K562 (cell line): ENCODE measurements at regions not wholly inside any gene's neighbourhood (a gene's known extent, or its start where the extent isn't known, plus 50 kb on each side); places are given as distances from the start of the nearest gene placed in this dataset.

ENCODE experiments used
- ATAC-seq: fragments of 200-7000 bp; cut with Tn5 transposase; 3 replicates; pipeline ENCODE4 v1.9.1; 2020; ENCODE audit warnings: moderate library complexity
- BruUV-seq: library from RNA; stranded (reverse); fragments of 400-500 nt; replicated peaks from 2 replicates; lab custom pipeline; 2021; lab: Mats Ljungman, UMichigan
- CTCF ChIA-PET: fragments of 300-600 bp; formaldehyde crosslinking; extraction: SDS; loops from one replicate; lab custom pipeline; 2021; ENCODE audit warnings: low intra/inter-chr PET ratio; lab: Yijun Ruan, JAX
- POLR2A ChIA-PET: fragments of 300-600, 350-650 bp; sonication (Branson Sonifier 250); formaldehyde crosslinking; extraction: SDS; loops from one replicate; lab custom pipeline; 2021; ENCODE audit warnings: antibody characterized with exemption, inconsistent platforms; lab: Yijun Ruan, JAX
- DNase-seq, 4 experiments: peaks; one replicate each; pipeline versions ENCODE4 v3.0.0 to v3.0.0-alpha.2; 2011 to 2018; ENCODE audit warnings: low spot score in 3 of 4, mixed read lengths in 3 of 4; ENCODE audit errors: extremely low read depth in 1 of 4
- FAIRE-seq: peaks from 2 replicates; lab custom pipeline; 2011; peaks lifted over from hg19 to GRCh38; lab: Jason Lieb, UNC
- H2AFZ ChIP-seq: 2 replicates; pipeline ENCODE4 v1.6.0; 2011; ENCODE audit warnings: low read depth, low read length, control low read depth, inconsistent platforms
- H3K27ac ChIP-seq: fragments of 200-600 bp; 3 replicates; pipeline ENCODE4 v1.8.0; 2011; ENCODE audit warnings: low read depth, mild to moderate bottlenecking, control low read depth, inconsistent platforms, low read length, moderate library complexity, mixed read lengths; ENCODE audit errors: extremely low read depth
- H3K27me3 ChIP-seq, 2 experiments: fragments of 300-600 bp in 1 of 2; 2 replicates in 1 of 2; 3 replicates in 1 of 2; pipeline versions ENCODE4 v1.6.0 to v1.8.0; 2011; ENCODE audit warnings: inconsistent platforms in 2 of 2, low read length in 2 of 2, mild to moderate bottlenecking in 1 of 2, mixed read lengths in 1 of 2, moderate library complexity in 1 of 2; ENCODE audit not compliant: control insufficient read depth in 2 of 2, insufficient read depth in 2 of 2
- H3K36me3 ChIP-seq: fragments of 300-600 bp; 3 replicates; pipeline ENCODE4 v1.8.0; 2011; ENCODE audit warnings: mild to moderate bottlenecking, low read length, inconsistent platforms; ENCODE audit not compliant: control insufficient read depth, insufficient read depth
- H3K4me1 ChIP-seq, 2 experiments: fragments of 200-600 bp in 1 of 2; replicated peaks in 1 of 2; 2 replicates in 1 of 2; 3 replicates in 1 of 2; pipeline versions ENCODE4 v1.5.1 to v1.8.0; 2011; ENCODE audit warnings: inconsistent platforms in 2 of 2, low read length in 2 of 2, mild to moderate bottlenecking in 1 of 2, mixed read lengths in 1 of 2, moderate library complexity in 1 of 2; ENCODE audit not compliant: control insufficient read depth in 2 of 2, insufficient read depth in 2 of 2
- H3K4me2 ChIP-seq: 2 replicates; pipeline ENCODE4 v1.6.1; 2011; ENCODE audit warnings: low read length, control low read depth, inconsistent platforms, mixed read lengths; ENCODE audit not compliant: insufficient read depth
- H3K4me3 ChIP-seq: fragments of 200-600 bp; sonication (generic), shearing (Covaris generic); 2 replicates; pipeline ENCODE4 v1.5.1; 2016; ENCODE audit warnings: control low read depth, inconsistent platforms
- H3K79me2 ChIP-seq: fragments of 200-600 bp; 3 replicates; pipeline ENCODE4 v1.8.0; 2011; ENCODE audit warnings: low read length, inconsistent platforms; ENCODE audit not compliant: control insufficient read depth, insufficient read depth
- H3K9ac ChIP-seq, 2 experiments: 2 replicates each; pipeline versions ENCODE4 v1.6.0 to v1.6.1; 2011; ENCODE audit warnings: low read depth in 2 of 2, low read length in 2 of 2, control low read depth in 1 of 2, inconsistent platforms in 1 of 2, mild to moderate bottlenecking in 1 of 2, mixed read lengths in 1 of 2; ENCODE audit not compliant: insufficient read depth in 1 of 2
- H3K9me1 ChIP-seq: one replicate; pipeline ENCODE4 v1.6.0; 2011; ENCODE audit warnings: inconsistent platforms, mild to moderate bottlenecking, low read length, moderate library complexity; ENCODE audit not compliant: control insufficient read depth, insufficient read depth
- H3K9me3 ChIP-seq: replicated peaks from 2 replicates; pipeline ENCODE4 v1.5.1; 2011; ENCODE audit warnings: low read depth, low read length, inconsistent platforms; ENCODE audit not compliant: control insufficient read depth, insufficient read depth
- H4K20me1 ChIP-seq: replicated peaks from 2 replicates; pipeline ENCODE4 v1.6.1; 2011; ENCODE audit warnings: low read length, inconsistent platforms, mixed read lengths; ENCODE audit not compliant: control insufficient read depth, insufficient read depth
- ELF2 ChIP-seq: fragments of 250-450 bp; sonication (Bioruptor Pico); IDR thresholded peaks from 2 replicates; pipeline ENCODE4 v1.5.0; 2021; ENCODE audit warnings: mild to moderate bottlenecking
- ESRRA ChIP-seq: fragments of 450-650 bp; IDR thresholded peaks from 2 replicates; pipeline ENCODE4 v1.6.1; 2014; ENCODE audit warnings: low read depth, mild to moderate bottlenecking, moderate library complexity, borderline replicate concordance
- HDAC6 ChIP-seq: IDR thresholded peaks from 2 replicates; pipeline ENCODE4 v1.6.1; 2012; ENCODE audit warnings: low read depth, mild to moderate bottlenecking, control low read depth, inconsistent platforms, low read length, moderate library complexity
- ZBED1 ChIP-seq: IDR thresholded peaks from 2 replicates; pipeline ENCODE4 v1.6.1; 2014
- WGBS: fragments of 100-300 bp; shearing (Covaris generic); methylation state at CpG from one replicate; pipeline ENCODE4 v1.1.6; 2016; ENCODE audit warnings: low coverage, mixed read lengths; ENCODE audit not compliant: insufficient coverage; ENCODE audit errors: missing lambda C conversion rate; 5-methylcytosine and 5-hydroxymethylcytosine counted together
- in situ Hi-C: fragments of 300-500 bp; cut with MboI; formaldehyde crosslinking; loops from 4 replicates; pipeline ENCODE4 v1.15.0; 2018; ENCODE audit warnings: inconsistent platforms, mixed read lengths
- intact Hi-C: fragments of 100-400 bp; cut with micrococcal nuclease; formaldehyde crosslinking; loops from 2 replicates; pipeline ENCODE4 v1.14.2; 2022
- TF ChIP-seq, protein P1 (sequence below): fragments of 450-650 bp; formaldehyde crosslinking; IDR thresholded peaks from 2 replicates; pipeline ENCODE4 v1.4.0; 2022; ENCODE audit warnings: missing genetic modification characterization
- TF ChIP-seq, protein P2 (sequence below): sonication (generic); formaldehyde crosslinking; IDR thresholded peaks from 2 replicates; pipeline ENCODE4 v1.8.1; 2023; ENCODE audit warnings: mild to moderate bottlenecking, missing genetic modification reagents

DNA sequence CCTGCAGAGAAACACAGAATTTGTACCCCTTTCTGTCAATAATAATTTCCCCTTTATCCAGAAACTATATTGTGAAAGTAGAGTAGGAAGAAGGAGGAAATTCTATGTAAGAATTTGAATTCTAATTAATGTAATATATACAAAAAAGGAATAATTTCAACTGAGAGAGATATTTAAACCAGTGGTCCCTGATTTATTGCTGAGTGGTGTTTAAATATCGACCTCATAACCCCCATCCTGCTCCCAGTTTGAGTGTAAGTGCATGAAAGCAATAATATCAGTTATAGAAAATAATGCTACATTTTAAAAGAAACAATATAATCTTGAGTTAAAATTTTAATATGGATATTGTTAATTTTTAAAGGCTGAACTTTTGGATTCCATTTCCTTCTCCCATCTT is 286.2 kb upstream of the REG3G start:
- H3K27me3 ChIP-seq, result no peaks in the 10 kb centered on the region
- ChIA-PET CTCF (no interaction called here), POLR2A (no interaction called here)
- no peak for FAIRE-seq
- H2AFZ ChIP-seq, result no peak overlapping the region
- ATAC-seq, result no peak
- H3K4me3 ChIP-seq, result no peak overlapping the region
- in situ Hi-C loops, result no loop called here
- H3K4me2 ChIP-seq, result no peak overlapping the region
- no peak overlapping the region for H3K27ac ChIP-seq
- no peaks in the 10 kb centered on the region for H3K9me1 ChIP-seq
- intact Hi-C loops, result no loop called here
- no peaks in the 10 kb centered on the region for H3K79me2 ChIP-seq
- DNase-seq, result no peak
- no peaks in the 10 kb centered on the region for H3K4me1 ChIP-seq
- TF ChIP-seq ELF2, result no peak
- TF ChIP-seq ESRRA, result no peak
- no peak for TF ChIP-seq ZBED1
- TF ChIP-seq, protein P1, sequence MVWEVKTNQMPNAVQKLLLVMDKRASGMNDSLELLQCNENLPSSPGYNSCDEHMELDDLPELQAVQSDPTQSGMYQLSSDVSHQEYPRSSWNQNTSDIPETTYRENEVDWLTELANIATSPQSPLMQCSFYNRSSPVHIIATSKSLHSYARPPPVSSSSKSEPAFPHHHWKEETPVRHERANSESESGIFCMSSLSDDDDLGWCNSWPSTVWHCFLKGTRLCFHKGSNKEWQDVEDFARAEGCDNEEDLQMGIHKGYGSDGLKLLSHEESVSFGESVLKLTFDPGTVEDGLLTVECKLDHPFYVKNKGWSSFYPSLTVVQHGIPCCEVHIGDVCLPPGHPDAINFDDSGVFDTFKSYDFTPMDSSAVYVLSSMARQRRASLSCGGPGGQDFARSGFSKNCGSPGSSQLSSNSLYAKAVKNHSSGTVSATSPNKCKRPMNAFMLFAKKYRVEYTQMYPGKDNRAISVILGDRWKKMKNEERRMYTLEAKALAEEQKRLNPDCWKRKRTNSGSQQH, result no peak
- TF ChIP-seq HDAC6, result no peak
- TF ChIP-seq, protein P2, sequence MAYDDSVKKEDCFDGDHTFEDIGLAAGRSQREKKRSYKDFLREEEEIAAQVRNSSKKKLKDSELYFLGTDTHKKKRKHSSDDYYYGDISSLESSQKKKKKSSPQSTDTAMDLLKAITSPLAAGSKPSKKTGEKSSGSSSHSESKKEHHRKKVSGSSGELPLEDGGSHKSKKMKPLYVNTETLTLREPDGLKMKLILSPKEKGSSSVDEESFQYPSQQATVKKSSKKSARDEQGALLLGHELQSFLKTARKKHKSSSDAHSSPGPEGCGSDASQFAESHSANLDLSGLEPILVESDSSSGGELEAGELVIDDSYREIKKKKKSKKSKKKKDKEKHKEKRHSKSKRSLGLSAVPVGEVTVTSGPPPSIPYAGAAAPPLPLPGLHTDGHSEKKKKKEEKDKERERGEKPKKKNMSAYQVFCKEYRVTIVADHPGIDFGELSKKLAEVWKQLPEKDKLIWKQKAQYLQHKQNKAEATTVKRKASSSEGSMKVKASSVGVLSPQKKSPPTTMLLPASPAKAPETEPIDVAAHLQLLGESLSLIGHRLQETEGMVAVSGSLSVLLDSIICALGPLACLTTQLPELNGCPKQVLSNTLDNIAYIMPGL (CRISPR knock-in tag), result no peak
- no peaks in the 10 kb centered on the region for H3K9me3 ChIP-seq
- WGBS, result 0% methylated on average over 1 of the region's 1 CpG
- H4K20me1 ChIP-seq, result no peaks in the 10 kb centered on the region
- no peaks in the 10 kb centered on the region for H3K36me3 ChIP-seq
- no TSS peak for BruUV-seq
- no peak overlapping the region for H3K9ac ChIP-seq
